Keratinocyte (primary cell): ENCODE measurements at regions not wholly inside any gene's neighbourhood (a gene's known extent, or its start where the extent isn't known, plus 50 kb on each side); places are given as distances from the start of the nearest gene placed in this dataset.

Experiments
- DNase-seq: peaks from one replicate; pipeline ENCODE4 v3.0.0-alpha.2; 2011; ENCODE audit warnings: low read depth, missing footprints, low spot score
- FAIRE-seq: peaks from 2 replicates; lab custom pipeline; 2011; peaks lifted over from hg19 to GRCh38; lab: Jason Lieb, UNC
- H2AFZ ChIP-seq: 2 replicates; pipeline ENCODE4 v1.6.0; 2012; ENCODE audit warnings: low read length, control low read depth, inconsistent platforms; ENCODE audit not compliant: control insufficient read depth
- H3K27ac ChIP-seq: 2 replicates; pipeline ENCODE4 v1.5.1; 2011; ENCODE audit warnings: low read length; ENCODE audit not compliant: control insufficient read depth, insufficient read depth
- H3K27me3 ChIP-seq: 3 replicates; pipeline ENCODE4 v1.6.0; 2011; ENCODE audit warnings: low read length; ENCODE audit not compliant: control insufficient read depth, insufficient read depth; ENCODE audit errors: extremely low read depth
- H3K36me3 ChIP-seq, 2 experiments: 2 replicates in 1 of 2; 3 replicates in 1 of 2; pipeline ENCODE4 v1.5.1; 2011; ENCODE audit warnings: low read length in 2 of 2, mild to moderate bottlenecking in 1 of 2; ENCODE audit not compliant: control insufficient read depth in 2 of 2, insufficient read depth in 2 of 2; ENCODE audit errors: extremely low read depth in 1 of 2
- H3K4me1 ChIP-seq: 3 replicates; pipeline ENCODE4 v1.5.1; 2011; ENCODE audit warnings: low read length; ENCODE audit not compliant: control insufficient read depth, insufficient read depth; ENCODE audit errors: extremely low read depth
- H3K4me2 ChIP-seq: 3 replicates; pipeline ENCODE4 v1.6.0; 2011; ENCODE audit warnings: low read depth, low read length; ENCODE audit not compliant: control insufficient read depth, insufficient read depth; ENCODE audit errors: extremely low read depth
- H3K4me3 ChIP-seq, 3 experiments: fragments of 200-600 bp in 1 of 3; sonication (generic) in 1 of 3; 2 replicates in 2 of 3; 3 replicates in 1 of 3; pipeline ENCODE4 v1.5.1; 2011 to 2016; ENCODE audit warnings: low read length in 3 of 3, mild to moderate bottlenecking in 3 of 3, control low read depth in 2 of 3, inconsistent platforms in 1 of 3, low read depth in 1 of 3, mixed read lengths in 1 of 3, mixed run types in 1 of 3, moderate library complexity in 1 of 3; ENCODE audit not compliant: control insufficient read depth in 2 of 3, insufficient read depth in 2 of 3; ENCODE audit errors: extremely low read depth in 1 of 3
- H3K79me2 ChIP-seq: 2 replicates; pipeline ENCODE4 v1.6.0; 2012; ENCODE audit warnings: low read length; ENCODE audit not compliant: control insufficient read depth, insufficient read depth
- H3K9ac ChIP-seq: 3 replicates; pipeline ENCODE4 v1.6.0; 2011; ENCODE audit warnings: low read length; ENCODE audit not compliant: control insufficient read depth, insufficient read depth; ENCODE audit errors: extremely low read depth
- H3K9me1 ChIP-seq: 3 replicates; pipeline ENCODE4 v1.6.0; 2011; ENCODE audit warnings: low read length; ENCODE audit not compliant: control insufficient read depth, insufficient read depth; ENCODE audit errors: extremely low read depth
- H3K9me3 ChIP-seq: 2 replicates; pipeline ENCODE4 v1.5.1; 2012; ENCODE audit warnings: low read depth, low read length; ENCODE audit not compliant: control insufficient read depth
- H4K20me1 ChIP-seq: 3 replicates; pipeline ENCODE4 v1.6.0; 2011; ENCODE audit warnings: low read length; ENCODE audit not compliant: control insufficient read depth, insufficient read depth; ENCODE audit errors: extremely low read depth
- EZH2 ChIP-seq: IDR thresholded peaks from one replicate; pipeline ENCODE4 v1.6.1; 2012; ENCODE audit warnings: inconsistent platforms, mild to moderate bottlenecking, low read length, moderate library complexity
- dilution Hi-C: fragments of 300-500 bp; cut with MboI; formaldehyde crosslinking; loops from one replicate; pipeline ENCODE4 v1.7.0; 2020; ENCODE audit warnings: low sequenced_read_pairs; ENCODE audit not compliant: extremely low pct_ligation_motif_present
- TF ChIP-seq, protein P1 (sequence below), 3 experiments: IDR thresholded peaks in 1 of 3; conservative IDR thresholded peaks in 1 of 3; optimal IDR thresholded peaks in 1 of 3; 2 replicates in 2 of 3; 3 replicates in 1 of 3; pipeline versions ENCODE3 to v1.5.1; 2011; ENCODE audit warnings: low read length in 3 of 3, mild to moderate bottlenecking in 3 of 3, moderate library complexity in 2 of 3, control low read depth in 1 of 3, inconsistent platforms in 1 of 3; ENCODE audit not compliant: insufficient read depth in 2 of 3; ENCODE audit errors: extremely low read depth in 1 of 3

DNA sequence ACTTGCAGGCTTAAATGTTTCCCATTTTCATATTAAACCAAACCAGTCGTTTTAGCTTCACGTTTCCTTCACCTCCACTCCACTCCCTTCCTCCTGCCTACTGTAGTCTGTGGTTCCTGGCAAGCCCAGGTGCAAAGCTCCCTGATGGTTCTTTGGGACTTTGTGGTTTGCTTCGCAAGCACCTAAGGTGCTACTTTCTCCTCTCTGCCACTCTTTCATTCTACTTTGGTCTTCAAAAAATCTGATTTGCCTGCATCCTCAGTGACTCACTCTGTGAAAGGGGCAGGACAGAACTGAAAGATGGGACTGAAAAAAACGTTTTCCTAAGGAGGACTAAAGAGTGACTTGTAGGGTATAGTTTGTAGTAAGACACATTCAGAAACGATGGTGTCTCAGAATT lies 228.4 kb downstream of the CYRIA start:
- dilution Hi-C loops = no loop called here

DNA sequence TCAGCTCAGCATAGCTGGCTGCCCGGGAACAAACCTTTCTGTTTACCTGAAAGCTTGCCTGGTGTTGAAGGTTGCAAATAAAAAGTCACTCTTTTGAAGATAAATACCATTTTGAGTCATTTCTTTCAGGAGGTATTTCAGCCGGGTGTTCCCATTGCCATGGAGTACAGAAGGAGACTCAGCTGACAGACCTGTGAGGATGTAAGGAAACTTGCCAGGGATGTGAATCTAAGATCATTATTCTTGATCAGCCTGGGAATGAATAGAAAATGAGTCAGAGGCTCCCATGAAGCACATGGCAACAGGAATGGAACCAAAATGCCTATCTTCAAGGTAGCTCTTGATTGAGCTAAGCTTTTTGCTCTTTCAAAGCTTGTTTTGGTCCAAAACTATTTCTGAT lies 231.2 kb downstream of the CYRIA start:
- Histone ChIP-seq H3K4me3 (no peak overlapping the region), H3K9me3 (no peaks in the 10 kb centered on the region), H3K4me1 (no peaks in the 10 kb centered on the region), H2AFZ (no peak overlapping the region), H3K79me2 (no peaks in the 10 kb centered on the region), H3K9ac (no peak overlapping the region), H3K36me3 (no peaks in the 10 kb centered on the region), H3K27ac (no peak overlapping the region), H4K20me1 (no peaks in the 10 kb centered on the region), H3K27me3 (no peaks in the 10 kb centered on the region), H3K9me1 (no peaks in the 10 kb centered on the region), H3K4me2 (no peak overlapping the region)
- DNase-seq (no peak), FAIRE-seq (no peak)
- dilution Hi-C loops = no loop called here
- TF ChIP-seq, protein P1, sequence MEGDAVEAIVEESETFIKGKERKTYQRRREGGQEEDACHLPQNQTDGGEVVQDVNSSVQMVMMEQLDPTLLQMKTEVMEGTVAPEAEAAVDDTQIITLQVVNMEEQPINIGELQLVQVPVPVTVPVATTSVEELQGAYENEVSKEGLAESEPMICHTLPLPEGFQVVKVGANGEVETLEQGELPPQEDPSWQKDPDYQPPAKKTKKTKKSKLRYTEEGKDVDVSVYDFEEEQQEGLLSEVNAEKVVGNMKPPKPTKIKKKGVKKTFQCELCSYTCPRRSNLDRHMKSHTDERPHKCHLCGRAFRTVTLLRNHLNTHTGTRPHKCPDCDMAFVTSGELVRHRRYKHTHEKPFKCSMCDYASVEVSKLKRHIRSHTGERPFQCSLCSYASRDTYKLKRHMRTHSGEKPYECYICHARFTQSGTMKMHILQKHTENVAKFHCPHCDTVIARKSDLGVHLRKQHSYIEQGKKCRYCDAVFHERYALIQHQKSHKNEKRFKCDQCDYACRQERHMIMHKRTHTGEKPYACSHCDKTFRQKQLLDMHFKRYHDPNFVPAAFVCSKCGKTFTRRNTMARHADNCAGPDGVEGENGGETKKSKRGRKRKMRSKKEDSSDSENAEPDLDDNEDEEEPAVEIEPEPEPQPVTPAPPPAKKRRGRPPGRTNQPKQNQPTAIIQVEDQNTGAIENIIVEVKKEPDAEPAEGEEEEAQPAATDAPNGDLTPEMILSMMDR (optimal IDR thresholded peaks at IDR 0.05 in 1 of 3, IDR thresholded peaks at IDR 0.05 in 1 of 3, conservative IDR thresholded peaks at IDR 0.05 in 1 of 3; ENCODE audit: extremely low read depth in 1 of 3, insufficient read depth in 2 of 3, low read length in 3 of 3) = no peak
- TF ChIP-seq EZH2 = no peak

More for the DNA sequence above, 228.4 kb downstream of the CYRIA start:
- no peak overlapping the region for H3K27ac ChIP-seq
- H3K4me3 ChIP-seq = no peak overlapping the region
- TF ChIP-seq, protein P1 (optimal IDR thresholded peaks at IDR 0.05 in 1 of 3, IDR thresholded peaks at IDR 0.05 in 1 of 3, conservative IDR thresholded peaks at IDR 0.05 in 1 of 3; ENCODE audit: extremely low read depth in 1 of 3, insufficient read depth in 2 of 3, low read length in 3 of 3) = no peak
- no peak for TF ChIP-seq EZH2
- H3K9ac ChIP-seq = no peak overlapping the region
- H3K4me2 ChIP-seq = no peak overlapping the region
- no peaks in the 10 kb centered on the region for H3K9me1 ChIP-seq
- H3K36me3 ChIP-seq = no peaks in the 10 kb centered on the region
- no peaks in the 10 kb centered on the region for H3K79me2 ChIP-seq
- DNase-seq = no peak
- H4K20me1 ChIP-seq = no peaks in the 10 kb centered on the region
- no peaks in the 10 kb centered on the region for H3K4me1 ChIP-seq
- no peak overlapping the region for H2AFZ ChIP-seq
- no peaks in the 10 kb centered on the region for H3K9me3 ChIP-seq
- no peak for FAIRE-seq
- no peaks in the 10 kb centered on the region for H3K27me3 ChIP-seq
